ENCODE measurements at regions not wholly inside any gene's neighbourhood (a gene's known extent, or its start where the extent isn't known, plus 50 kb on each side); places are given as distances from the start of the nearest gene placed in this dataset.

GRCh38 chr9:523444-523843, 308.8 kb downstream of the DOCK8 start:
- CTCF ChIA-PET = no interaction called here
- no peak for TF ChIP-seq CTCF (conservative IDR thresholded peaks at IDR 0.05; ENCODE audit: low read depth)
- POLR2A ChIA-PET (ENCODE audit: low non-redundant PET) = no interaction called here
- H3K27ac ChIP-seq = no peak overlapping the region
- no peak for DNase-seq (ENCODE audit: low spot score)

DNA sequence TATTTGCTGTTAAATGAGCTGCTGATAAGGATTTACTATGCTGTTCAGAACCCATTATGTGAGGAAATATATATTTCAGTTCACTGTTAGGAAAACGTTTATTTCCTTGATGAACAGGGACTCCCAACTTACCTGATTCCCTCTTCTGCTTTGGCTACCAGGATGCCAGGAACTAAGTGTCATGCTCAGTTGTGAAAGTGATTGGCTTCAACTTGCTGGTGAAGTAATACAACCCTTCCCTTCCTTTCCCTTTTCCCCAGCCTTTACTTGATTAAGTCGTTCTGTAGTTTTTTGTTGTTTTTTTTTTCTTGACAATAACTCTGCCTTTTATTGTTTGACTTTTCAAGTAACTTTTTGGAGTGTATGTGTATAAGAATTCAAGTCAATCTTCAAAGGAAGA, 309.3 kb downstream of the DOCK8 start:
- ChIA-PET POLR2A (ENCODE audit: low non-redundant PET) (no interaction called here), CTCF (no interaction called here)
- DNase-seq (ENCODE audit: low spot score) = no peak
- no peak for TF ChIP-seq CTCF (conservative IDR thresholded peaks at IDR 0.05; ENCODE audit: low read depth)
- no peak overlapping the region for H3K27ac ChIP-seq

DNA sequence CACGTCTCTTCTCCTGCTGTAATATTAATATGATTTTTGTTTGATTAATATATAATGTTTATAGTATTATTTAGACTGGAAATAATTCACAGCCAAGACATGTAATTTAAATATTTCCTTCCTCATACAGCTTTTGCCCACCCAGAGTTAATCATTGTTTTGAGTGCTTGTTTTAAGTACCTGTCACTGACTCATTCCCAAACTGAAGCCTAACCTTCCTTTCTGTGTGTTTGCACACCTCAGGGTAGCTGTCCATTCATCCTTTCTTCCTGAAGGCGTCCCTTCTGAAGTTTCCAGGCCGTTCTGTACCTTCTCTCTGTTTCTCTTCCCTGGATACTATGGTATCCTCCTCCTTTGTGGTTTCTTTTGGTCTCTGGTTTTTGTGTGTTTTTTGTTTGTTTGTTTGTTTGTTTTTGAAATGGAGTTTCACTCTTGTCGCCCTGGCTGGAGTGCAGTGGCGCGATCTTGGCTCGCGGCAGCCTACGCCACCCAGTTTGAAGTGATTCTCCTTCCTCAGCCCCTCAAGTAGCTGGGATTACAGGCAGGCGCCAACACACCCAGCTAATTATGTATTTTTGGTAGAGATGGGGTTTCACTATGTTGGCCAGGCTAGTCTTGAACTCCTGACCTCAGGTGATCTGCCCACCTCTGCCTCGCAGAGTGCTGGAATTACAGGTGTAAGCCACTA, 312.4 kb downstream of the DOCK8 start:
- CTCF ChIA-PET = interaction anchor here (0.6 kb wide), 2 partner anchors 17 to 81 kb away, joined by 4 read pairs; no protein-coding TSS in a partner anchor
- TF ChIP-seq CTCF (conservative IDR thresholded peaks at IDR 0.05; ENCODE audit: low read depth) = no peak
- peak overlapping the region; percentile 41; the same call in 1 of the 2 replicates for H3K27ac ChIP-seq
- no peak for DNase-seq (ENCODE audit: low spot score)
- POLR2A ChIA-PET (ENCODE audit: low non-redundant PET) = no interaction called here

GRCh38 chr9:529731-530130, 311.8 kb upstream of the DMRT1 start:
- ChIA-PET POLR2A (ENCODE audit: low non-redundant PET) (no interaction called here), CTCF (no interaction called here)
- no peak for TF ChIP-seq CTCF (conservative IDR thresholded peaks at IDR 0.05; ENCODE audit: low read depth)
- H3K27ac ChIP-seq = no peak overlapping the region; the same call in 1 of the 2 replicates
- no peak for DNase-seq (ENCODE audit: low spot score)

DNA sequence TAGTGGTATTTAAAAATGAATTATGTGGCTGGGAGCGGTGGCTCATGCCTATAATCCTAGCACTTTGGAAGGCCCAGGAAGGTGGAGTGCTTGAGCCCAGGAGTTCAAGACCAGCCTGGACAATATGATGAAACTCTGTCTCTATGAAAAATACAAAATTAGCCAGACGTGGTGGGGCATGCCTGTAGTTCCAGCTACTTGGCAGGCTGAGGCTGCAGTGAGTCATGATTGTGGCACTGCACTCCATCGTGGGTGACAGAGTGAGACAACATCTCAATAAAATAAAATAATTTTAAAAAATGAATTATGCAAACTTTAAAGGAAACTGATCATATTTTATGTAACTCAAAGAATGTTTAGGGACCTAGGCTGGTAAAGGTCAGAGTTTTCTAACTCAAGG, 310.8 kb upstream of the DMRT1 start:
- CTCF ChIA-PET = interaction anchor here (0.7 kb wide), 1 partner anchor 288 kb away, joined by 4 read pairs; no protein-coding TSS in a partner anchor
- TF ChIP-seq CTCF (conservative IDR thresholded peaks at IDR 0.05; ENCODE audit: low read depth) = no peak
- peak overlapping the region; percentile 85 for H3K27ac ChIP-seq
- POLR2A ChIA-PET (ENCODE audit: low non-redundant PET) = no interaction called here
- no peak for DNase-seq (ENCODE audit: low spot score)

GRCh38 chr9:532707-533106, 308.8 kb upstream of the DMRT1 start:
- ChIA-PET CTCF (interaction anchor here (0.6 kb wide), 1 partner anchor 63 kb away, joined by 3 read pairs; no protein-coding TSS in a partner anchor), POLR2A (ENCODE audit: low non-redundant PET) (no interaction called here)
- DNase-seq (ENCODE audit: low spot score) = no peak
- H3K27ac ChIP-seq = no peak overlapping the region
- no peak for TF ChIP-seq CTCF (conservative IDR thresholded peaks at IDR 0.05; ENCODE audit: low read depth)
